ENCODE measurements at regions not wholly inside any gene's neighbourhood (a gene's known extent, or its start where the extent isn't known, plus 50 kb on each side); places are given as distances from the start of the nearest gene placed in this dataset.

- FAIRE-seq (no peak), DNase-seq (ENCODE audit: low spot score in 2 of 2) (no peak)
Measured at GRCh38 chr2:45301307-45302277, 292.3 kb upstream of the SIX2 start.

GRCh38 chr2:45300026-45300750, 290.9 kb upstream of the SIX2 start:
- FAIRE-seq = no peak
- DNase-seq (ENCODE audit: low spot score in 2 of 2) = no peak

GRCh38 chr2:45299361-45299760, 290.1 kb upstream of the SIX2 start:
- FAIRE-seq = no peak

GRCh38 chr2:45293182-45293581, 283.9 kb upstream of the SIX2 start:
- DNase-seq (ENCODE audit: low spot score in 2 of 2) (no peak), FAIRE-seq (no peak)

More at GRCh38 chr2:45299361-45299760, 290.1 kb upstream of the SIX2 start:
- DNase-seq (ENCODE audit: low spot score in 2 of 2) = no peak

GRCh38 chr2:45291296-45291701, 282.0 kb upstream of the SIX2 start:
- FAIRE-seq (no peak), DNase-seq (ENCODE audit: low spot score in 2 of 2) (no peak)

- no peak for DNase-seq (ENCODE audit: low spot score in 2 of 2)
- no peak for FAIRE-seq
Measured at GRCh38 chr2:45289997-45290709, 280.9 kb upstream of the SIX2 start.

GRCh38 chr2:45288532-45289417, 279.5 kb upstream of the SIX2 start:
- FAIRE-seq = no peak
- DNase-seq (ENCODE audit: low spot score in 2 of 2) = no peak

GRCh38 chr2:45287045-45287444, 277.8 kb upstream of the SIX2 start:
- no peak for FAIRE-seq
- no peak for DNase-seq (ENCODE audit: low spot score in 2 of 2)

- no peak for FAIRE-seq
- DNase-seq (ENCODE audit: low spot score in 2 of 2) = no peak
Measured at GRCh38 chr2:45285771-45286390, 276.6 kb upstream of the SIX2 start.

- FAIRE-seq = no peak
- DNase-seq (ENCODE audit: low spot score in 2 of 2) = no peak
Measured at GRCh38 chr2:45285311-45285710, 276.1 kb upstream of the SIX2 start.

GRCh38 chr2:45284621-45284995, 275.4 kb upstream of the SIX2 start:
- DNase-seq (ENCODE audit: low spot score in 2 of 2) (no peak), FAIRE-seq (no peak)

GRCh38 chr2:45283764-45284620, 274.7 kb upstream of the SIX2 start:
- no peak for FAIRE-seq
- no peak for DNase-seq (ENCODE audit: low spot score in 2 of 2)

- no peak for FAIRE-seq
- DNase-seq (ENCODE audit: low spot score in 2 of 2) = no peak
Measured at GRCh38 chr2:45282646-45283045, 273.4 kb upstream of the SIX2 start.

GRCh38 chr2:45281311-45281710, 272.1 kb upstream of the SIX2 start:
- DNase-seq (ENCODE audit: low spot score in 2 of 2) = no peak
- no peak for FAIRE-seq

- DNase-seq (ENCODE audit: low spot score in 2 of 2) (no peak), FAIRE-seq (no peak)
Measured at GRCh38 chr2:45280794-45281193, 271.5 kb upstream of the SIX2 start.

GRCh38 chr2:45279356-45279755, 270.1 kb upstream of the SIX2 start:
- FAIRE-seq = no peak
- DNase-seq (ENCODE audit: low spot score in 2 of 2) = no peak

GRCh38 chr2:45278365-45279078, 269.3 kb upstream of the SIX2 start:
- DNase-seq (ENCODE audit: low spot score in 2 of 2) (no peak), FAIRE-seq (no peak)

- DNase-seq (ENCODE audit: low spot score in 2 of 2) = no peak
- no peak for FAIRE-seq
Measured at GRCh38 chr2:45276914-45277313, 267.7 kb upstream of the SIX2 start.

Measured in frontal cortex (tissue), 3 donors.